GM19328 (cell line): ENCODE measurements at regions not wholly inside any gene's neighbourhood (a gene's known extent, or its start where the extent isn't known, plus 50 kb on each side); places are given as distances from the start of the nearest gene placed in this dataset.
A peak's percentile ranks its signal among the peaks of the same experiment; 100 is the strongest.
"Not testable (repeated sequence)": the region's sequence is repeated elsewhere in the genome, so short reads cannot be mapped to it uniquely, and the experiment has no call there.

Source experiments
- ATAC-seq: cut with Tn5 transposase; IDR thresholded peaks from one replicate; pipeline ENCODE4 v1.9.1; 2021; ENCODE audit warnings: mild to moderate bottlenecking, moderate library complexity; ENCODE audit not compliant: unreplicated experiment

GRCh38 chr14:89699071-89699470 lies 255.5 kb downstream of the EFCAB11 start:
- ATAC-seq: no peak

- no peak for ATAC-seq
Measured at GRCh38 chr14:89697281-89698060, 257.1 kb downstream of the EFCAB11 start.

DNA sequence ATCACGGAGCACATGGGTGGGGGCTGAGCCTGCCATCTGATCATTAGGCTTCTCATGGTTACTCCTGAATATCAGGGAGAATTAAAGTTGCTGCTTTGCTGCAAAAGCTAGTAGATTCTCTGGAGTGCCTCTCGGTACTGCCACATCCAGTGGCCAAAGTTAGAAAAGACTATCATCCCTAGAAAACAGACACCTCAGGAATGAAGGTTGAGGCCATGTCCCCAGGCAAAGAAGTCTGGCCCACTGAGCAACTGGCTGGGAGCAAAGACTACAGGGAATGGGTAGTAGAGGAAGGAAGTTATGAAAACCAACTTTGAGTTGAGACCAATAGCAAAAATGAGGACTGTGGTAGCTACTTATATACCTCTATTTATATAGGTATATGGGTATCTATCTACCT lies 258.7 kb downstream of the EFCAB11 start:
- no peak for ATAC-seq

GRCh38 chr14:89690139-89690538 lies 264.4 kb downstream of the EFCAB11 start:
- ATAC-seq: no peak

GRCh38 chr14:89689711-89690110 lies 264.8 kb downstream of the EFCAB11 start:
- not testable (repeated sequence) for ATAC-seq

GRCh38 chr14:89688507-89689211 lies 265.9 kb downstream of the EFCAB11 start:
- ATAC-seq: no peak

GRCh38 chr14:89687129-89687528 lies 267.4 kb downstream of the EFCAB11 start:
- ATAC-seq: not testable (repeated sequence)

- no peak for ATAC-seq
Measured at GRCh38 chr14:89684139-89684538, 267.1 kb upstream of the FOXN3 start.

- peak; percentile 88 for ATAC-seq
Measured at GRCh38 chr14:89681086-89682018, 264.3 kb upstream of the FOXN3 start.

DNA sequence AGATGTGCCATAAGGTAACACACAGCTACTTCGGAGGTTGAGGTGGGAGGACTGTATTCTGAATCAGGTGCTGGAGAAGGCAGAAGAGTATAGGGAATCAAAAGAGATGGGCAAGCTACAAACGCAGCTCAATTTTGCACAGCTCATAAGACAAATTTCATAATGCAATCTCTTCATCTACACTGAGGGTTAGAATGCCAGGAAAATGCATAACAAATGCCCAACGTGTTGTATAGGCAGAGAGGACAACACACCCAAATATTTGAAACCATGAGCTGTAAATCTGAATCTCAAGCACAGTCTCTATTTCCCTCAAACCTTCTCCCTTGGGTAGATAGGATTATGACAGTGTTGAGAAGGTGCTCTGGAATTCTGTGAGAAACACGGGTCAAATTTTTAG lies 263.1 kb upstream of the FOXN3 start:
- ATAC-seq: no peak

DNA sequence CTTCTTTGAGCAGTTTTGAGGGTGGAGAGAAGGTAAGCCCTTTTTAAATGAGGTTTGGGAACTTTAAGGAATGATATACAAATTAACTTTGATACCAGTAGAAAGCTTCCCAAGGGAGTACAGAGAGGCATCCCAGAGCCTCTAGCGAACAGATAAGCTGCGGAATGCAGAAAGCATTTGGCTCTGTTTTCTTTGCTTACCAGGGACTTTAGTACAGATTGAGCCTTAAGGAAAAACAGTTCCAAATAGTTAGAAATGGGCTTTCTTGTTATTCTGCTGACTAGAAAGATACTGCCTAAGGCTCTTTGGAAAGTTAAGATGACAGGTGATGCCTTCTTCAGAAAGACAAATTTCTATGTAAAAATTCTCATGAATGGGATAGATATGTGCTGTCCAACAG lies 261.7 kb upstream of the FOXN3 start:
- ATAC-seq: no peak

GRCh38 chr14:89675590-89675989 lies 258.6 kb upstream of the FOXN3 start:
- no peak for ATAC-seq

GRCh38 chr14:89674936-89675335 lies 257.9 kb upstream of the FOXN3 start:
- ATAC-seq: no peak

DNA sequence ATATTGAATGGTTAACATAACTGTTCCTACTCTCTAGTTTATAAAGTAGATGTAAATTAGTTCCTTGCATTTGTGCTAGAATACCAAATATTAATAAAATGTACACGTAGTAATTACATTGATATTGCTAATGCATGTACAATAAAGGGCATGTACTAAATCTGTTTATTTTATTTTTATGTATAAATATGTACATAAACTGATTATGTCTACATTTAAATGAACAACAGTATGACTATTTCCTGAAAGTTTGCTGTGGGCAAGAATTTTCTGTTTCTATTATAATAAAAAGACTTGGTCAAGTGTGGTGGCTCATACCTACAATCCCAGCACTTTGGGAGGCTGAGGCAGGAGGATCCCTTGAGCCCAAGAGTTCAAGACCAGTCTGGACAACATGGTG lies 257.2 kb upstream of the FOXN3 start:
- no peak for ATAC-seq

DNA sequence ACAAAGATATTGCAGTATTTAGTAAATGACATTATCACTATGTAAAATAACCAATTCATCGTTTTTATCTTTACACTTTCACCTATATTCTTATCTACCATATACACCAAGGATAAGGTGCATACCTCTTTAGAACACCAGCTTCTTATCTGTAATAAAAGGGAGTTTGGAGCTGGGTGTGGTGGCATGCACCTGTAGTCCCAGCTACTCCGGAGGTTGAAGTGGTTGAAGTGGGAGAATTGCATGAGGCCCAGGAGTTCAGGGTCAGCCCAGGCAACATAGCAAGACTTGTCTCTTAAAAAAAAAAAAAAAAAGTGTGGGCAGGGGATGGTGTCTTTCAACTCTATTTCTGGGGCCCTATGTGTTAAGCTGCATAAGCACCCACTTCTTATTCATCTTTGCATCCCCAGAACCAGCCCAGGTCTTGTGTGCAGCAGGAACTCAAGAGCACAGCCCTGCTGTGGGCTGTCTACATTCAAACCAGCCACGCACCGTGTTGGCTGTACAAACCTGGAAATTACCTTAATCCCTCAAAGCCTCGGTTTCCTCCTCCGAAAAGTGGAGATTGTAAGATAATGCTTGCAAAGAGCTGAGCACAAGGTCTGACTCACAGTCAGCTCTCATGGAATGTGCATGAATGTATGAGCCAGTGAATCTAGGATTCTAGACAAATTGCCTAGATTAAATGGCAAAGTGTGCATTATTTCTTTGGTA lies 256.6 kb upstream of the FOXN3 start:
- ATAC-seq: no peak

DNA sequence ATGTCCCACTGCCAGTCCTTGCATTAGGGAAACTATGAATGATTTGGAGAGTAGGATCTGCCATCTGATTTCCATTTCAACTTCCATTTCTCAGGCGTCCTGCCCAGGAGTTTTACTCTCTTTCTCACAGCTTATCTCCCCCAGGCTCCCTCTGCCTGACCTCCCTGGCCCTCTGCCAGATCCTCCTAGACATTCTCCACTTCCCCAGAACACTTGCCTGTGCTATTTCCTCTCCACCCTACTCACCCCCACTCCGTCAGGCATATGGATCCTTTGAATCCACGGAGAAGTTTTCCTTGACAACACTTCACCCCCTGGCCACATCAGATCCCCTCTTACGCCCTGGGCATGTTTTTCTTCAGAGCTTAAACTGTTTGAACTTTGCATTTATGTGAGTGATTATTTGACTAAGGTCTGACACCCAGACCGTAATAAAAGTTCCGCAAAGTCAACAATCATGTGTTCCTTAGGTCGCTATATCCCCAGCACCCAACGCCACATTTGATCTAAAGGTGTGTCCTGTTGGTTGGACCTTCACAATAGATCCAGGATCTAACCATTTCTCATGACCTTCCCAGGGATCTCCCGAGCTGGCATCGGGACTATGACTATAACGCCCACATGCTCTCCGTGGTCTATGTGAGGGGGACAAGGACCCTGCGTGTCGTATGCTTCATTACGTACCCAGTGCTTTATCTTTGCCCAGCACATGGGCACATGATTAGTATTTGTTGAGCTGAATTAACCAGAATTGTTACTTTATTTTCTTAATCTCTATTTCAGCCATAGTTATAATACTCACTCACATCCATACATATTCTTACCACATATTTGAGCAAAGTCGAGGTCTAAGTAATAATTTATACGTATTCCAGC lies 255.8 kb upstream of the FOXN3 start:
- ATAC-seq: no peak

DNA sequence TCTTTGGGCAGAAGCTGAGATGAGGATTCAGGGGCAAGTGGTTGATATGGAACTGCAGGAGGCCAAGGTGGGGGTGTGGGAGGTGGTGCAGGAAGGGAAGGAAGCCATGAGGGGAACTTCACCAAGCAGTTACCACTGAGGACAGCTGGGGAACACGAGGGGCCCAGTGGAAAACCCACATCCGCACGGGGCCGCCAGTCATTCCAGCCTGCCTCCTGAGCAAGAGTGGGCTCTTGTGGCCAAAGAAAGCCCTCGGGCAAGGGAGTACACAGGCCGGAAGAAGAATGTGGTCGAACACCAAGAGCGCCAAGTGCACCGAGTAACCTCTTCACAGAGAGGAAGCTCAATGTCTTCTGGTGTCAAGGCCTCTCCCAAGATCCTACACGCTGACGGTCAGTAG lies 252.2 kb upstream of the FOXN3 start:
- no peak for ATAC-seq

GRCh38 chr14:89667983-89668382 lies 250.9 kb upstream of the FOXN3 start:
- ATAC-seq: no peak

- ATAC-seq: not testable (repeated sequence)
Measured at GRCh38 chr14:89665300-89666081, 248.5 kb upstream of the FOXN3 start.
